ENCODE measurements at regions not wholly inside any gene's neighbourhood (a gene's known extent, or its start where the extent isn't known, plus 50 kb on each side); places are given as distances from the start of the nearest gene placed in this dataset.

DNA sequence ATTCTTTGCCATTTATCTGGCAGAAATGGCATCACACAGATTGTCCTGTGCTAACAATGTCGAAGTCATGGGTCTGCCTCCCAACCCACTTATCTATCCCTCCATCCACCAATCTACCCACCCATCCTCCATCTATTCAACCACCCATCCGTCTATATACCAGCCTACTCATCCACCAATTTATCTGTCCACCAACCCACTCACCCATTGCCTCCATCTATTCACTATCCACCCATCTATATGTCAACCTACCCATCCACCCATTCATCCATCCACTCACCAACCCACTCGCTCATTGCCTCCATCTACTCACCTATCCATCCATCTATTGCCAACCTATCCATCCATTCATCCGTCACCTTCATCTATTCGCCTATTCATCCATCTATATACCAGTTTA lies 521.2 kb downstream of the SHQ1 start:
- intact Hi-C loops (cut with micrococcal nuclease; ENCODE audit: unreplicated experiment) = no loop called here
- POLR2A ChIA-PET (ENCODE audit: low non-redundant PET) = no interaction called here
- Histone ChIP-seq H3K27ac (ENCODE audit: low read depth, low read length, poor library complexity, severe bottlenecking) (no peak overlapping the region), H3K4me1 (ENCODE audit: insufficient read depth, low read length, poor library complexity, severe bottlenecking) (no peaks in the 10 kb centered on the region), H3K36me3 (ENCODE audit: insufficient read depth, low read length, poor library complexity, severe bottlenecking) (no peaks in the 10 kb centered on the region), H3K4me3 (ENCODE audit: low read depth, low read length, poor library complexity, severe bottlenecking) (no peak overlapping the region), H3K9me3 (ENCODE audit: low read depth, low read length, poor library complexity, severe bottlenecking) (no peaks in the 10 kb centered on the region), H3K27me3 (replicated peaks; ENCODE audit: insufficient read depth, low read depth, low read length, poor library complexity) (no peaks in the 10 kb centered on the region)
- DNase-seq (ENCODE audit: low spot score) = no peak
- BruUV-seq (replicated peaks) = no TSS peak
- TF ChIP-seq, protein P1, sequence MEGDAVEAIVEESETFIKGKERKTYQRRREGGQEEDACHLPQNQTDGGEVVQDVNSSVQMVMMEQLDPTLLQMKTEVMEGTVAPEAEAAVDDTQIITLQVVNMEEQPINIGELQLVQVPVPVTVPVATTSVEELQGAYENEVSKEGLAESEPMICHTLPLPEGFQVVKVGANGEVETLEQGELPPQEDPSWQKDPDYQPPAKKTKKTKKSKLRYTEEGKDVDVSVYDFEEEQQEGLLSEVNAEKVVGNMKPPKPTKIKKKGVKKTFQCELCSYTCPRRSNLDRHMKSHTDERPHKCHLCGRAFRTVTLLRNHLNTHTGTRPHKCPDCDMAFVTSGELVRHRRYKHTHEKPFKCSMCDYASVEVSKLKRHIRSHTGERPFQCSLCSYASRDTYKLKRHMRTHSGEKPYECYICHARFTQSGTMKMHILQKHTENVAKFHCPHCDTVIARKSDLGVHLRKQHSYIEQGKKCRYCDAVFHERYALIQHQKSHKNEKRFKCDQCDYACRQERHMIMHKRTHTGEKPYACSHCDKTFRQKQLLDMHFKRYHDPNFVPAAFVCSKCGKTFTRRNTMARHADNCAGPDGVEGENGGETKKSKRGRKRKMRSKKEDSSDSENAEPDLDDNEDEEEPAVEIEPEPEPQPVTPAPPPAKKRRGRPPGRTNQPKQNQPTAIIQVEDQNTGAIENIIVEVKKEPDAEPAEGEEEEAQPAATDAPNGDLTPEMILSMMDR (conservative IDR thresholded peaks at IDR 0.05; ENCODE audit: low read depth, low read length) = no peak
- no peak for TF ChIP-seq EZH2 (IDR thresholded peaks at IDR 0.05; ENCODE audit: borderline replicate concordance, low read depth, low read length, poor library complexity, severe bottlenecking)
- CTCF ChIA-PET = no interaction called here

DNA sequence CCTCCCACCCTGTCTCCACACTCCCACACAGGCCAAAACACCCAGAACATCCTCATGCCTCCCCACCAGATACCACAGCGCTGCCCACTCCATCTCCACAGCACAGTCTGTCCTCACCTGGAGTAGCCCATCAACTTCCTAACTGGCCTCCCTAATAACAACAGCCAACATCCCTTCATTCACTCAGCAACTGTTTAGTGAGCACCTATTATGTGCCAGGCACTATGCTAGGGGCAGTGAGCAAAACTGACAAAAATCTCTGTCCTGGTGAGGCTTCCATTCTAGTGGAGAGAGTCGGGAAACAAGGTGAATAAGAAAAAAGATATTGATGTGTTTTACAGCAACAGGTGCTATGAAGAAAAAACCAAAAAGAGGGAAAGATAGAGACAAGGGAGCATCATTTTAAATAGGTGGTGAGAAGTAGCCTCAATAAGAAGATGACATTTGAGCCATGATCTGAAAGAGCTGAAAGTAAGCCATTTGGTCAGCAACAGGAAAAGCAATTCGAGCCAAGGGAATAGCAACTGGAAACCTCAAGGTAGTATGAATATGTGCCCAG lies 523.9 kb downstream of the SHQ1 start:
- Histone ChIP-seq H3K4me3 (ENCODE audit: low read depth, low read length, poor library complexity, severe bottlenecking) (no peak overlapping the region), H3K9me3 (ENCODE audit: low read depth, low read length, poor library complexity, severe bottlenecking) (no peaks in the 10 kb centered on the region), H3K27ac (ENCODE audit: low read depth, low read length, poor library complexity, severe bottlenecking) (no peak overlapping the region), H3K4me1 (ENCODE audit: insufficient read depth, low read length, poor library complexity, severe bottlenecking) (no peaks in the 10 kb centered on the region), H3K27me3 (replicated peaks; ENCODE audit: insufficient read depth, low read depth, low read length, poor library complexity) (no peaks in the 10 kb centered on the region), H3K36me3 (ENCODE audit: insufficient read depth, low read length, poor library complexity, severe bottlenecking) (no peaks in the 10 kb centered on the region)
- ChIA-PET POLR2A (ENCODE audit: low non-redundant PET) (interaction anchor here (0.9 kb wide), 1 partner anchor 21 kb away, joined by 4 read pairs; no protein-coding TSS in a partner anchor), CTCF (no interaction called here)
- no peak for DNase-seq (ENCODE audit: low spot score)
- intact Hi-C loops (cut with micrococcal nuclease; ENCODE audit: unreplicated experiment) = no loop called here
- no peak for TF ChIP-seq EZH2 (IDR thresholded peaks at IDR 0.05; ENCODE audit: borderline replicate concordance, low read depth, low read length, poor library complexity, severe bottlenecking)
- TF ChIP-seq, protein P1 (conservative IDR thresholded peaks at IDR 0.05; ENCODE audit: low read depth, low read length) = no peak
- BruUV-seq (replicated peaks) = no TSS peak

DNA sequence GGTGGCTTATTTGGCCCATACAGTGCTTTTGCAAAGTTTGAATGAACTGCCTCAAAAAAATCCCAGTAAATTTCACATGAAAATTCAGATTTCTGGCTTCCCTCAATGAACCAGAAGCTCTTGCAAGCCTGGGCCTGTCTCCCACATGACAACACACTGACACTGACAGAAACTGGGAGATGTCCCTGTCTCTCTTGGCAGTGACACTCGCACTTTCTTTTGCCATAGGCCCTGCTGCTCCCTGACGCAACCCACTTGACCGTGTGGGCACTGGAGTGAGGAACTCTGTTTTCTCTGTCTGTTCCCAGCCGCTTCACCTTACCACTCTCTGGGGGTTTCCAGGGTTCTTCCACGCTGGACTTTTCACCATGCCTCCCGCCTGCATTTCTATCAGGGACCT lies 524.5 kb downstream of the SHQ1 start:
- BruUV-seq (replicated peaks) = no TSS peak
- intact Hi-C loops (cut with micrococcal nuclease; ENCODE audit: unreplicated experiment) = no loop called here
- DNase-seq (ENCODE audit: low spot score) = no peak
- no peaks in the 10 kb centered on the region for H3K4me1 ChIP-seq (ENCODE audit: insufficient read depth, low read length, poor library complexity, severe bottlenecking)
- no peak overlapping the region for H3K4me3 ChIP-seq (ENCODE audit: low read depth, low read length, poor library complexity, severe bottlenecking)
- no peak for TF ChIP-seq EZH2 (IDR thresholded peaks at IDR 0.05; ENCODE audit: borderline replicate concordance, low read depth, low read length, poor library complexity, severe bottlenecking)
- TF ChIP-seq, protein P1 (conservative IDR thresholded peaks at IDR 0.05; ENCODE audit: low read depth, low read length) = no peak
- H3K27me3 ChIP-seq (replicated peaks; ENCODE audit: insufficient read depth, low read depth, low read length, poor library complexity) = no peaks in the 10 kb centered on the region
- CTCF ChIA-PET = no interaction called here
- POLR2A ChIA-PET (ENCODE audit: low non-redundant PET) = no interaction called here
- no peaks in the 10 kb centered on the region for H3K36me3 ChIP-seq (ENCODE audit: insufficient read depth, low read length, poor library complexity, severe bottlenecking)
- H3K9me3 ChIP-seq (ENCODE audit: low read depth, low read length, poor library complexity, severe bottlenecking) = no peaks in the 10 kb centered on the region
- no peak overlapping the region for H3K27ac ChIP-seq (ENCODE audit: low read depth, low read length, poor library complexity, severe bottlenecking)
